HG03280 (cell line): ENCODE measurements at regions not wholly inside any gene's neighbourhood (a gene's known extent, or its start where the extent isn't known, plus 50 kb on each side); places are given as distances from the start of the nearest gene placed in this dataset.
A peak's percentile ranks its signal among the peaks of the same experiment; 100 is the strongest.

ENCODE experiments used
- ATAC-seq: cut with Tn5 transposase; IDR thresholded peaks from one replicate; pipeline ENCODE4 v1.9.1; 2021; ENCODE audit warnings: mild to moderate bottlenecking, moderate library complexity; ENCODE audit not compliant: unreplicated experiment

- no peak for ATAC-seq
Observed at GRCh38 chr4:165610679-165611437, 232.1 kb downstream of the CPE start.

GRCh38 chr4:165612936-165613335 lies 234.1 kb downstream of the CPE start:
- ATAC-seq, result peak; percentile 94

DNA sequence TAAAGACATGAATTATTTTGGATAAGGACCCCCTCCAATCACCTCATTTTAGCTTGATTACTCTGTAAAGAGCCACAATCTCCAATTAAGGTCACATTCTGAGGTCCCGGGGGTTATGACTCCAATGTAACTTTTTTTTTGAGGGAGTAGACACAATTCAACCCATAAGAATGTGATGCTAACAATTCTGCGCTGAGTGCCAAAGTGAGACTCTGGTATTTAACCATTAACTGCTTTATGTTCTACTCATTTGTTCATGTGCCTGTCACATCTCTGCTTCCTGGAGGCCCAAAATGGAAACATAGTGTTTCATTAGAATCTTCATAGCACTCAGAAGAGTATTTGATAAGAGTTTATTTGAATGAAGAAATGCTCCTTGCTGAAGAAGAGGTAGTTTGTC lies 234.8 kb downstream of the CPE start:
- ATAC-seq, result no peak

GRCh38 chr4:165620913-165621312 lies 242.1 kb downstream of the CPE start:
- ATAC-seq, result no peak

- ATAC-seq, result no peak
Observed at GRCh38 chr4:165621983-165622382, 243.2 kb downstream of the CPE start.

DNA sequence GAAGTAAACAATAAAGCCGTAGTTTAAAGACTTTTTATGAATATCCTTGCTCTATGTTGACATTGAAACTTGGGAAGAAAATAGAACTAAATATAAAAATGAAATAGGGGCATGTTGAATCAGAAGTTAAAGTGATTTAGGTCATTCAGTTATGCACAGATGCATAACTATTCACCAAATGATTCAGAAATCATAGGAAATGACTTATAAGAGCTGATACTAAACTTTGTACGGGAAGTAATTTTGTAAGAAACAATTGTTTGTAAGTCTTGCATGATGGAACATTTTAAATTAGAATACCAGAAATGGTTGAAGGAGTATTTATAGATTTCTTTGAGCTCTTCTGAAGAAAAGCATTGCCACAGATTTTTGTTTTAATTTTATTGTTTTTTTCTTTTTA lies 246.5 kb downstream of the CPE start:
- no peak for ATAC-seq

- no peak for ATAC-seq
Observed at GRCh38 chr4:165626316-165626715, 246.7 kb upstream of the TLL1 start.

GRCh38 chr4:165627128-165627527 lies 245.9 kb upstream of the TLL1 start:
- no peak for ATAC-seq

DNA sequence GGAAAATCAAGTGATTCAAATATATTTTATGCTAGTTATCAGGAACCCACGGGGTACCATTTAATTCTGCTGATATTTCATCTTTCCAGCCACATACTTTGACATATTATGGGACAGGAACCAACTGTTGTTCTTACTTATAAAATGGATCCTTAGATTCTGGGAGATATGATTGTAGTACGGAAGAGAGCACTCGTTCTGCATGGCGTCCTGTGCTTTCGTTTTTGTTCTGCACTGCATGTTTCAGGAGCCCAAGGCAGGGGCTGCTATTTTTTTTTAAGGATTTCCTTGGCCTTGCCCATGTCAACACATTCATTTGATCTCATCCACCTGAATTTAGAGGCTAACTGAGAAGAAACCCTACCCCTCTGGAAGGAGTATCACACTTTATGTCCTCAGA lies 245.5 kb upstream of the TLL1 start:
- ATAC-seq, result no peak

DNA sequence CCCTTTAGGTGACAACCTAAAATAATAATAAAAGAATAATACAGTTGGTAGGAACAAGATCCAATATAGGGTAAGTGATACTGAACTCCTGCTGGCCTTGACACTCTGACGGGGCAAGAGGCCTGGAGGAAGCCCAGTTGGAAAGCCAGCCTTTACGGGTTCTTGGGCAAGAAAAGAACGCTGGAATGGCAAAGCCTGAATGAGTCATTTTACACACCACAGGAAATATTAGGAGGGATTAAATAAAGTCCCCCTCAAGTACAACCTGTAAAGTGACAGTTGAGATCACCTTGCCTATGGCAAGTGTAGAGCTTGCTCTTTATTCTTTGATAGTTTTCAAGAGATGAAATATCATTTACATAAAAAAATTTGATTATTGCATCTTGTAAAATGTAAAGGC lies 244.5 kb upstream of the TLL1 start:
- no peak for ATAC-seq

- ATAC-seq, result no peak
Observed at GRCh38 chr4:165630671-165631070, 242.4 kb upstream of the TLL1 start.

- no peak for ATAC-seq
Observed at GRCh38 chr4:165631208-165631894, 241.7 kb upstream of the TLL1 start.

DNA sequence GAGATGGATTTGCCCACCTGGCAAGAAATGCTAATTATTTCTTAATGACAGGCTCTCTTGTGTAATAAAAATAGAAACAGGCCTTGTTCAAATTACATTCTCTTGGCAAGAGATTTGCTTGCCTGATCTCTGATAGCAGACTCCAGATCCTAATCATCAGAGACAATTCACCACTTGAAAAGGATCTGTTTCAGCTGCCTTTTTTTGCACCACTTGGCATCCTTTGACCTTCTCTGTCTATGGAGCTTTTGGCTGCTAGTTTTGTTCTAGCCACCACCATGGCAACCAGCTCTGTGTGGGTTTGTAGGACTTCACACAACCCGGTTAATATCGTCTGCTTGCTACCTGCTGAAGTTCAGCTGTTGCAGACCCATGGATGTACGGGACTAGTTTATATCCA lies 241.1 kb upstream of the TLL1 start:
- no peak for ATAC-seq

- ATAC-seq, result no peak
Observed at GRCh38 chr4:165634766-165635165, 238.3 kb upstream of the TLL1 start.

DNA sequence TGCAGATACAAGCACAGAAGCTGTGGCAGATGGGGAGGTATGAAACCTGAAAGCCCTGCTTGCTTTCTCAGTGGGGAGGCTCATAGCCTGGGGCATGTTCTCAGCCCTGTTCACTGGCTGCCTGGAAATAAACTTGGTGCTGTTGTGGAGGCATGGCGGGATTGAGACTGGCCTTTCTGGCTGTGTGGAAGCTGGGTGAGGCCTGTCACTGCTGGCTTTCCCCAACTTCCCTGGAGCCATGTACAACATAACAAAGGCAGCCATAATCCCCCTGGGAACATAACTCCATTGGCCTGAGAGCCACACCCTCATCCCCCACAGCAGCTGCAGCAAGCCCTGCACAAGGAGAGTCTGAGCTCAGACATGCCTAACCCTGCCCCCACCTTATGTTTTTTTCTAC lies 237.7 kb upstream of the TLL1 start:
- ATAC-seq, result no peak

GRCh38 chr4:165635951-165636350 lies 237.1 kb upstream of the TLL1 start:
- no peak for ATAC-seq

GRCh38 chr4:165651901-165652300 lies 221.1 kb upstream of the TLL1 start:
- no peak for ATAC-seq

DNA sequence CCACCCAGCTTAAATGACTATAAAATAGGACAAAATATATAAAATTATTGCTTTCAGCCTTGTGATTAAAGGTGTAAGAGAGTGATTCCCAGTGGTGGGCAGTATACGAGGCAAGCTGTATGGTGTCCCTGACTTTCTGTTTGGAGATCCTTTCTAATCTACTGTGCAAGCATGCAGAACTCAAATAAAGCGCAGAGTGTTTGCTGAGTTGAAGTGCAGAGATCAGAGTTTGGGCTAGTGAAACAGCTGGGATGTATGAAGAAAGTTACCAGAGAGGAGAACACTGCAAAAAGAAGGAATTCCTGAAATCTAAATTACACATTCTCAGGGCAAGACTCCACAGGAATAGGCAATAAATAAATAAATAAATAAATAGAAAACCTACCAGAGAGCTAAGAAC lies 218.5 kb upstream of the TLL1 start:
- ATAC-seq, result no peak

- ATAC-seq, result no peak
Observed at GRCh38 chr4:165656399-165656798, 216.6 kb upstream of the TLL1 start.

- no peak for ATAC-seq
Observed at GRCh38 chr4:165656829-165657490, 216.1 kb upstream of the TLL1 start.

DNA sequence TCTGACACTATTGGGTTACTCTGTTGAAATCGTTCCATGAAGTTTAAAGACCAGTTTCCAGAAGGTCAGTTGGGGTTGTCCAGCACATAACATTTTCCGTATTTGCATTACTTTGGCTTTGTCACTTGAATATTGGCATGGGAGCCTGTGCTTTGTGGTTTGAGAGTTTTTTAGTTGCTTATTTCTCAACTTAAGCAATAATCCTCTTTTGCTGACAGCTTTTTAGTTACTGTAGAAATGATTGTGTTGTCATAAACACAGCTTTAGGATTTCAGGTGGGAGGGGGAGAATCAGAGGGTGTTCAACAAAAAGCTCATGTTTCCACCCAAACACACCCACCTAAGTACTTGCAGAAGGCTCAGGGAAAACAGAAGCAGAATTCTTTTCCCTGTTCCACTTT lies 210.7 kb upstream of the TLL1 start:
- no peak for ATAC-seq

GRCh38 chr4:165663411-165663810 lies 209.6 kb upstream of the TLL1 start:
- ATAC-seq, result no peak
